ENCODE measurements at regions not wholly inside any gene's neighbourhood (a gene's known extent, or its start where the extent isn't known, plus 50 kb on each side); places are given as distances from the start of the nearest gene placed in this dataset.
A peak's percentile ranks its signal among the peaks of the same experiment; 100 is the strongest.

DNA sequence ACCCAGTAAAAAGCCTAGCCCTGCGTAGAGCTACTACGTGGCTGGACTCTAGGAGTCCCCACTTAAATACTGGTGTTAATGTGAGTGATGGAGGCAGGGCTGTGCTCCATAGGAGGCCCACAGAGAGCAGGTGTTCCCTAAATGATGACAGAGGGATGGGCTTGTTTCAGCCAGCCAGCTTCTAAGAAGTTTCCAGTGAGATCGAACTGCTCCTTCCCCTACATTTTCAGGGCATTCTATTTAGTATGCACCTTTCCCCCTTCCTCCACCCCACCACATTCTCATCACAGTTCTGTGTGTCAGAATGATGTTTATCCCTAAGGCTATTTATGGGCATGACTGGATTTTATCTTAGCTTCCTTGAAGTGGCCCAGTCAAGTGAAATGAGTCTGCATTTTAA is 213.0 kb downstream of the TRIB2 start:
- no peak for DNase-seq

- DNase-seq: no peak
Observed at GRCh38 chr2:12930391-12930790, 213.7 kb downstream of the TRIB2 start.

- no peak for DNase-seq
Observed at GRCh38 chr2:12931186-12931844, 214.6 kb downstream of the TRIB2 start.

DNA sequence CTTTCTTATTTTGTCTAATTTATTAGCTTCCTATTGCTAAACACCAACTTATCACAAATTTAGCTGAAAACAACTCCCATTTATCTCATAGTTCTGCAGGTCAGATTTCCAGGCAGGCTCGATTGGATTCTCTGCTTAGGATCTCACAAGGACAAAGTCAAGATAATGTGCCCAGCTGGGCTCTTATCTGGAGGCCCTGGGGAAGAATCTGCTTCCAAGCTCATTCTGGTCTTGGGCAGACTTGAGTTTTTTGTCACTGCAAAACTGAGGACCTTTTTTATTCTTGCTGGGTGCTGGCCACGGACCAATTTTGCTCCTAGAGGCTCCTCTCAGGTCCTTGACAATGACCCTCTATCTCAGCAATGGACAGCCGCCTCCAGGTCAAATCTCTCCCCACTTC is 215.5 kb downstream of the TRIB2 start:
- DNase-seq: no peak

- DNase-seq: no peak
Observed at GRCh38 chr2:12934146-12934756, 217.5 kb downstream of the TRIB2 start.

- DNase-seq: no peak
Observed at GRCh38 chr2:12935222-12935621, 218.5 kb downstream of the TRIB2 start.

GRCh38 chr2:12935796-12936195 is 219.1 kb downstream of the TRIB2 start:
- no peak for DNase-seq

DNA sequence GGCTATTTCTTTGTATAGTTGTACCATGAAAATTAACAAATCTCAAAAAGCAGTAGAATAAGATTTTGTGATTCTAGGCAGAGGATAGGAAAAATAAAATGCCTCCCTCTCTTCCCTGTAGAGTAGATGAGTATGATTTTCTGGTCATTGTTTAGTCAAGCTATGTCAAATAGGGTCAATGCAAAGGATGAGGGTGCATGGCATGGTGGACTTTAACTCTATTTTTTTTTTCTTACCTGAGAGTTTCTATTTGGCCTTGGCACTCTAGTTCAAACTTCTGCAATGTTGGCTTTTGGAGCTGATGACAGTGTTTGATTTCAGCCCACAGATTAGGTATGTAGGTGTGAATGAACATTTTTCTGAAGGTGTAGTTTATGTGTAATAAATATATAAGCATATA is 224.5 kb downstream of the TRIB2 start:
- DNase-seq: no peak

- no peak for DNase-seq
Observed at GRCh38 chr2:12948231-12948960, 231.7 kb downstream of the TRIB2 start.

GRCh38 chr2:12948961-12949353 is 232.2 kb downstream of the TRIB2 start:
- no peak for DNase-seq

GRCh38 chr2:12949406-12949805 is 232.7 kb downstream of the TRIB2 start:
- no peak for DNase-seq

DNA sequence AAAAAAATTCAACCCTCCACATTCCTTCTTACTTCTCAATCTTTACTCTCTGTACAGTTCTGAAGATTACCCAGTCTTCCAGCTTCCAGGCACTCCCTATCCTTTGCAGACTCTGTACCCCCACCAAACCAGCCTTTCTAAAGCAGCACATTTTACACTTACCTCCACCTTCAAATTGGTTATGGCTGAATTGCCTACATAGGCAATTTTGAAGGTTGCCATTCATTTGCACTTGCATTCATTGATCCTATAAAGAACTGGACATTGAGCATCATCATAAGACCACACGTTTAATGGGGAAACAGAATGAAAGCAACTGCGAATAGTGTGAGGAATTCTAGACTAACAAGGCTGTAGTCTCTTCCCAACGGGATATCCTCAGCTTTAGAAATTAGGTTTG is 233.4 kb downstream of the TRIB2 start:
- DNase-seq: no peak

- no peak for DNase-seq
Observed at GRCh38 chr2:12950957-12951656, 234.4 kb downstream of the TRIB2 start.

- DNase-seq: no peak
Observed at GRCh38 chr2:12951657-12951973, 234.9 kb downstream of the TRIB2 start.

DNA sequence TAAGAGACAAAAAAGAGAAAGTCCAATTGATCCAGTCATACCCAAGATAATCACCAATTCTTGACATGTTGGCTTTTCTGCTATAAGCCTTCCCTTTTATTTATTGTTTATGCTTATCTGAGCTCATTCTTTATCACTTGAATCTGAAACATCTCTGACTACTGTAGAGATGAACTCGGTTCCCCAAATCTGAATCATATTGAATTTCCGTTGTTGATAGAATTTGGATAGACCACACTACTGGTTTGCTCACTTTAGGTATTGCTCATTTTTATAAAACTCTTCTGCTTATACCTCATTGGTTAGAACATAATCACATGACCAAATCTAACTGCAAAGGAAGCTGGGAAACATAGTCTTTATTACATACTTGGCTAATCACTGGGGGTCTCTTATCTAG is 236.9 kb downstream of the TRIB2 start:
- no peak for DNase-seq

DNA sequence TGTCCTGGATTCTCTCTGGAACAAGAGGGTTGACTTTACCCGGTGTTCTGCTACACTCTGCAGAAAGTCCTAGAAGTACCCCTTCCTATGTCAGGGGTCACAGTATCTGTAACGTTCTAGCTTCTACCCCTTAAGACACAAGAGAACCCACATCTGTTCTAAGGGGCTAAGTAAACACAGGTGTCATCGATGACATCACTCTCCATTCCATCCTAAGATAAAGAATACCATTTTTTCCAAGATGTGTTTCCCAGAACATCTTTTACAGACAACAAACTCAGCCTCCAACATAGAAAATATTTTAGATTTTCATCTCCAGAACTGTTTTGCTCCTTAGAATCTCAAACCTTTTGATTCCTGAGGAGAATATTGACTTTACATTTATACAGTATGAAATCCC is 239.1 kb downstream of the TRIB2 start:
- DNase-seq: no peak

DNA sequence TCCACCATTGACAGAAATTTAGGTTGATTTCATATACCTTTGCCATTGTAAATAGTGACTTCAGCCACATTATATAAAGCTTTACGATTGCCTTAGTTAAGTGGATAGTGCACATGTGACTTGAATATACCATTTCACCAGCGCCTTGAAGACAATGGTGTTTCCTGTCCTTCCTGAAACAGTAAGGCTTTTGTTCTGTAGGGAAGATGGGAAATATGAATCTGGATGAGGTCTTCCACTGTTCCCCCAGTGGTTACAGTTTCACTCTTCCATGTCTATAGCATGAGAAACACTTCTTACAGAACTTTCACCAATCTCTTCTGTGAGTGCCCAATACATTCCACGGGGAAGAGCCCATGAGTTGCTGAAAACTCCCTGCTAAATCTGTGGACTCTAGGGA is 240.5 kb downstream of the TRIB2 start:
- no peak for DNase-seq

- DNase-seq: no peak
Observed at GRCh38 chr2:12959935-12960334, 243.2 kb downstream of the TRIB2 start.

GRCh38 chr2:12960671-12961070 is 243.9 kb downstream of the TRIB2 start:
- DNase-seq: no peak

- no peak for DNase-seq
Observed at GRCh38 chr2:12964904-12965539, 248.3 kb downstream of the TRIB2 start.

- peak; percentile 48 for DNase-seq
Observed at GRCh38 chr2:12965540-12966269, 249.0 kb downstream of the TRIB2 start.

GRCh38 chr2:12967804-12968203 is 251.1 kb downstream of the TRIB2 start:
- no peak for DNase-seq

Data from muscle of arm (tissue), 1 donor.